Keratinocyte (primary cell): ENCODE measurements at regions not wholly inside any gene's neighbourhood (a gene's known extent, or its start where the extent isn't known, plus 50 kb on each side); places are given as distances from the start of the nearest gene placed in this dataset.

Source experiments
- DNase-seq: peaks from one replicate; pipeline ENCODE4 v3.0.0-alpha.2; 2011; ENCODE audit warnings: low read depth, missing footprints, low spot score
- FAIRE-seq: peaks from 2 replicates; lab custom pipeline; 2011; peaks lifted over from hg19 to GRCh38; lab: Jason Lieb, UNC
- H2AFZ ChIP-seq: 2 replicates; pipeline ENCODE4 v1.6.0; 2012; ENCODE audit warnings: low read length, control low read depth, inconsistent platforms; ENCODE audit not compliant: control insufficient read depth
- H3K27ac ChIP-seq: 2 replicates; pipeline ENCODE4 v1.5.1; 2011; ENCODE audit warnings: low read length; ENCODE audit not compliant: control insufficient read depth, insufficient read depth
- H3K27me3 ChIP-seq: 3 replicates; pipeline ENCODE4 v1.6.0; 2011; ENCODE audit warnings: low read length; ENCODE audit not compliant: control insufficient read depth, insufficient read depth; ENCODE audit errors: extremely low read depth
- H3K36me3 ChIP-seq, 2 experiments: 2 replicates in 1 of 2; 3 replicates in 1 of 2; pipeline ENCODE4 v1.5.1; 2011; ENCODE audit warnings: low read length in 2 of 2, mild to moderate bottlenecking in 1 of 2; ENCODE audit not compliant: control insufficient read depth in 2 of 2, insufficient read depth in 2 of 2; ENCODE audit errors: extremely low read depth in 1 of 2
- H3K4me1 ChIP-seq: 3 replicates; pipeline ENCODE4 v1.5.1; 2011; ENCODE audit warnings: low read length; ENCODE audit not compliant: control insufficient read depth, insufficient read depth; ENCODE audit errors: extremely low read depth
- H3K4me2 ChIP-seq: 3 replicates; pipeline ENCODE4 v1.6.0; 2011; ENCODE audit warnings: low read depth, low read length; ENCODE audit not compliant: control insufficient read depth, insufficient read depth; ENCODE audit errors: extremely low read depth
- H3K4me3 ChIP-seq, 3 experiments: fragments of 200-600 bp in 1 of 3; sonication (generic) in 1 of 3; 2 replicates in 2 of 3; 3 replicates in 1 of 3; pipeline ENCODE4 v1.5.1; 2011 to 2016; ENCODE audit warnings: low read length in 3 of 3, mild to moderate bottlenecking in 3 of 3, control low read depth in 2 of 3, inconsistent platforms in 1 of 3, low read depth in 1 of 3, mixed read lengths in 1 of 3, mixed run types in 1 of 3, moderate library complexity in 1 of 3; ENCODE audit not compliant: control insufficient read depth in 2 of 3, insufficient read depth in 2 of 3; ENCODE audit errors: extremely low read depth in 1 of 3
- H3K79me2 ChIP-seq: 2 replicates; pipeline ENCODE4 v1.6.0; 2012; ENCODE audit warnings: low read length; ENCODE audit not compliant: control insufficient read depth, insufficient read depth
- H3K9ac ChIP-seq: 3 replicates; pipeline ENCODE4 v1.6.0; 2011; ENCODE audit warnings: low read length; ENCODE audit not compliant: control insufficient read depth, insufficient read depth; ENCODE audit errors: extremely low read depth
- H3K9me1 ChIP-seq: 3 replicates; pipeline ENCODE4 v1.6.0; 2011; ENCODE audit warnings: low read length; ENCODE audit not compliant: control insufficient read depth, insufficient read depth; ENCODE audit errors: extremely low read depth
- H3K9me3 ChIP-seq: 2 replicates; pipeline ENCODE4 v1.5.1; 2012; ENCODE audit warnings: low read depth, low read length; ENCODE audit not compliant: control insufficient read depth
- H4K20me1 ChIP-seq: 3 replicates; pipeline ENCODE4 v1.6.0; 2011; ENCODE audit warnings: low read length; ENCODE audit not compliant: control insufficient read depth, insufficient read depth; ENCODE audit errors: extremely low read depth
- EZH2 ChIP-seq: IDR thresholded peaks from one replicate; pipeline ENCODE4 v1.6.1; 2012; ENCODE audit warnings: inconsistent platforms, mild to moderate bottlenecking, low read length, moderate library complexity
- dilution Hi-C: fragments of 300-500 bp; cut with MboI; formaldehyde crosslinking; loops from one replicate; pipeline ENCODE4 v1.7.0; 2020; ENCODE audit warnings: low sequenced_read_pairs; ENCODE audit not compliant: extremely low pct_ligation_motif_present
- TF ChIP-seq, protein P1 (sequence below), 3 experiments: IDR thresholded peaks in 1 of 3; conservative IDR thresholded peaks in 1 of 3; optimal IDR thresholded peaks in 1 of 3; 2 replicates in 2 of 3; 3 replicates in 1 of 3; pipeline versions ENCODE3 to v1.5.1; 2011; ENCODE audit warnings: low read length in 3 of 3, mild to moderate bottlenecking in 3 of 3, moderate library complexity in 2 of 3, control low read depth in 1 of 3, inconsistent platforms in 1 of 3; ENCODE audit not compliant: insufficient read depth in 2 of 3; ENCODE audit errors: extremely low read depth in 1 of 3

DNA sequence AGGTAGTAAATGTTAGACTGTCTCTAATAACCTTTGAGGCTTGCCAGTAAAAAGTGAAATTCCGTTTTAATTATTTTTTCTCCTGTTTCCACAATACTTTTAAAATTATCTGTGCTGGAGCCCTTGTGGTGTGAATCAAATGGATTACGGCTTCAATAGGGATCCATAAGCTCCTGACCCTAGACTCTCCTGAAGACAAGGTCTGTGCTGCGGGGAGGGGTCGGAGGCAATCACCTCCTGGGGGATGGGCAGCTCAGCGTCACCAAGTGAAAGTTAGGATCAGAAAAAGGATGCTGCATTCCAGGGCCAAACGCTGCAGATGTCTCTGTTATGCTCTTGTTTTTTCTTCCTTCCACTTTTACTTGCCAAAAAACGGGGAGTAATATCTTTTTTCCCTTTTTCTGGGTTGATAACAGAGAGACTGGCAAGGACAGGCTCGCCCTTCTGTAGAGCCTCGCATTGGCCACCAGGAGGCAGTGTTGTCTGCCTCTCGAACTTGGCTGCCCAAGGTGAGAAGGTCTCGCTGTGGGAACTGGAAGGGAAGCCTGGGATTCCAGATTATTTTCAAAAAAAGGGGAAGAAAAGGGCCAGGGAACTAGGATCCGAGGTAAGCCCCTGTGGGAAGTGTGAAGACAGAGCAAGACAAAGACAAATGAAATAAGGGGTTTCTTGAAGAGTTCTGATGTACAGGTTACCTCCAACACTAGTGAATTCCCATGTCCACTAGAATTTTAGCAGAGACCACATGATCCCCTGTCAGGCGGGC is 621.9 kb downstream of the ACTR3B start:
- H3K9me1 ChIP-seq: no peaks in the 10 kb centered on the region
- no peak overlapping the region for H2AFZ ChIP-seq
- no peaks in the 10 kb centered on the region for H3K36me3 ChIP-seq
- DNase-seq (no peak), FAIRE-seq (no peak)
- H3K27me3 ChIP-seq: no peaks in the 10 kb centered on the region
- no peak for TF ChIP-seq EZH2
- TF ChIP-seq, protein P1, sequence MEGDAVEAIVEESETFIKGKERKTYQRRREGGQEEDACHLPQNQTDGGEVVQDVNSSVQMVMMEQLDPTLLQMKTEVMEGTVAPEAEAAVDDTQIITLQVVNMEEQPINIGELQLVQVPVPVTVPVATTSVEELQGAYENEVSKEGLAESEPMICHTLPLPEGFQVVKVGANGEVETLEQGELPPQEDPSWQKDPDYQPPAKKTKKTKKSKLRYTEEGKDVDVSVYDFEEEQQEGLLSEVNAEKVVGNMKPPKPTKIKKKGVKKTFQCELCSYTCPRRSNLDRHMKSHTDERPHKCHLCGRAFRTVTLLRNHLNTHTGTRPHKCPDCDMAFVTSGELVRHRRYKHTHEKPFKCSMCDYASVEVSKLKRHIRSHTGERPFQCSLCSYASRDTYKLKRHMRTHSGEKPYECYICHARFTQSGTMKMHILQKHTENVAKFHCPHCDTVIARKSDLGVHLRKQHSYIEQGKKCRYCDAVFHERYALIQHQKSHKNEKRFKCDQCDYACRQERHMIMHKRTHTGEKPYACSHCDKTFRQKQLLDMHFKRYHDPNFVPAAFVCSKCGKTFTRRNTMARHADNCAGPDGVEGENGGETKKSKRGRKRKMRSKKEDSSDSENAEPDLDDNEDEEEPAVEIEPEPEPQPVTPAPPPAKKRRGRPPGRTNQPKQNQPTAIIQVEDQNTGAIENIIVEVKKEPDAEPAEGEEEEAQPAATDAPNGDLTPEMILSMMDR (optimal IDR thresholded peaks at IDR 0.05 in 1 of 3, IDR thresholded peaks at IDR 0.05 in 1 of 3, conservative IDR thresholded peaks at IDR 0.05 in 1 of 3; ENCODE audit: extremely low read depth in 1 of 3, insufficient read depth in 2 of 3, low read length in 3 of 3): peak; percentile 82 to 92 (median 83)
- no peaks in the 10 kb centered on the region for H3K9me3 ChIP-seq
- H3K4me2 ChIP-seq: no peak overlapping the region
- no peak overlapping the region for H3K9ac ChIP-seq
- H3K27ac ChIP-seq: no peak overlapping the region
- no peaks in the 10 kb centered on the region for H4K20me1 ChIP-seq
- no peaks in the 10 kb centered on the region for H3K4me1 ChIP-seq
- dilution Hi-C loops: no loop called here
- no peak overlapping the region for H3K4me3 ChIP-seq
- H3K79me2 ChIP-seq: no peaks in the 10 kb centered on the region

DNA sequence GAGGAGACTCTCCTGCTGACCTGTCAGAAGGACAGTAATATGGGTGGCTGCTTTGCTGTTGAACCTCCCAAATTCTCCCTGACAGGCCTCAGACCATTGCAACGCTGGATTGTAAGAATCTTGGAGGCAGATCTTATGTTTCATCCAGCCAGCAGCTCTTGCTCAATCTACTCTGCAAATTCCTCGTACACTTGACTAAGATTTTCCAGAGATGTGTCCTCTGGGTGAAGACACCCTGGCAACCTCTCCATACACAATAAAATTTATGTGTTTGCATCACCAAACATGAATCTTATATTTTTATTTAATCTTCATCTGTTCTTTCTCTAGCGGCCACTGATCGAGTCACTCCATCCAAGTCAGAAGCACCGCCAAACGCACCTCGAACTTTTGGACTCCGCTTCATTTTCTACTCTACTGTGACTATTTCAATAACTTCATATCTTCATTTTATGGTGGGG is 623.1 kb downstream of the ACTR3B start:
- H3K36me3 ChIP-seq: no peaks in the 10 kb centered on the region
- no peaks in the 10 kb centered on the region for H3K9me1 ChIP-seq
- H3K27ac ChIP-seq: no peak overlapping the region
- H3K4me3 ChIP-seq: no peak overlapping the region
- no peaks in the 10 kb centered on the region for H4K20me1 ChIP-seq
- DNase-seq: no peak
- H3K9me3 ChIP-seq: no peaks in the 10 kb centered on the region
- H3K4me1 ChIP-seq: no peaks in the 10 kb centered on the region
- H3K4me2 ChIP-seq: no peak overlapping the region
- H3K27me3 ChIP-seq: no peaks in the 10 kb centered on the region
- no peak overlapping the region for H3K9ac ChIP-seq
- H3K79me2 ChIP-seq: no peaks in the 10 kb centered on the region
- TF ChIP-seq EZH2: no peak
- TF ChIP-seq, protein P1 (optimal IDR thresholded peaks at IDR 0.05 in 1 of 3, IDR thresholded peaks at IDR 0.05 in 1 of 3, conservative IDR thresholded peaks at IDR 0.05 in 1 of 3; ENCODE audit: extremely low read depth in 1 of 3, insufficient read depth in 2 of 3, low read length in 3 of 3): no peak
- H2AFZ ChIP-seq: no peak overlapping the region
- dilution Hi-C loops: no loop called here
- FAIRE-seq: no peak
